ENCODE measurements at regions not wholly inside any gene's neighbourhood (a gene's known extent, or its start where the extent isn't known, plus 50 kb on each side); places are given as distances from the start of the nearest gene placed in this dataset.

DNA sequence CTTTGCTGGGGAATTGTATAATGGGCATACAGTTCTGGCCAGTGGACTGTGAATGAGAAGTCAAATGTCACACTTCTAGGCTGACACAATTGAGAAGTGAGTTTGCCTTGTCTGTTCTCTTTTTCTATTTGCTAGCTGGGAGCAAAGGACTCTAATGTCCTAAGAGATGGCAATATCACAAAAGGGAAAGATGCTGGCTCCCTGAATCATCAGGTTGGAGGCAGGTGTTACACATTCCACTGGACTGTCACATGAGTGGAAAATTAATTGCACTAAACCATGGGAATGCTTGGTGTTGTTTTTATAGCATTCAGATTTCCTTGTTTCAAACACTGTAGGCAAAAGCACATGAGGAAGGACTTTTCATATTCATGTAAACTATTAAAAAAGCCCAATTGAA, 388.3 kb downstream of the ADAM29 start:
- no peak for DNase-seq (ENCODE audit: extremely low read depth, low read depth)
- TF ChIP-seq CTCF (IDR thresholded peaks at IDR 0.05; ENCODE audit: low read depth, low read length): no peak

DNA sequence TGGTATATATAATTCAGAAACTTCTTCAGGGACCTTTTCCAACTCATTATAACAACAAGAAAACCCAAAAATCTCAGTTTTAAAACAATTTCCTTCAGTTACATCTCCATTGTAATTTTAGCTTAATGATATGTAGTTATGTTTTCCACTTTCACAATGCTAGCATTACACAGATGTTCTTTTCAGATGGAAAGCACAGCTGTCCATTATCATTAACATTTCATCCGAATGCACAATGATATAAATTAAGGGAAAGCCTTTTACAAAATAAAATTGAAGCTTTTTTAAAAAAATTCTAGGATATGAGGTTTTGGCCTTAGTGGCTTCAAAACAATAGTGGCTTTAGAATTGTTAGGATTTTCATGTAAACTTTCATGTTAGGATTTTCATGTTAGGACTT, 389.2 kb downstream of the ADAM29 start:
- DNase-seq (ENCODE audit: extremely low read depth, low read depth): no peak
- no peak for TF ChIP-seq CTCF (IDR thresholded peaks at IDR 0.05; ENCODE audit: low read depth, low read length)

- TF ChIP-seq CTCF (IDR thresholded peaks at IDR 0.05; ENCODE audit: low read depth, low read length): no peak
- no peak for DNase-seq (ENCODE audit: extremely low read depth, low read depth)
These were observed 390.1 kb downstream of the ADAM29 start for GRCh38 chr4:175308236-175308635.

DNA sequence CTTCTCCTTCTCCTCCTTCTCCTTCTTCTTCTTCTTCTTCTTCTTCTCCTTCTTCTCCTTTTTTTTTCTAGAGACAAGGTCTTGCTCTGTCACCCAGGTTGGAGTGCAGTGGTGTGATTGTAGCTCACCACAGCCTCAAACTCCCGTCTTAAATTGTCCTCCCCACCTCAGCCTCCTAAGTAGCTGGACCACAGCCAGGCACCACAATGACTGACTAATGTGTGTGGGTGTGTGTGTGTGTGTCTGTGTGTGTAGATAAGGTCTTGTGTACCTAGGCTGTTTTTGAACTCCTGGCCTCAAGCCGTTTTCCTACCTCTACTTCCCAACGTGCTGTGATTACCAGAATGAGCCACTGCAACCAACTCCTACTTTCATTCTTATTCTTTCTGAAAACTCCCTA, 390.9 kb downstream of the ADAM29 start:
- no peak for TF ChIP-seq CTCF (IDR thresholded peaks at IDR 0.05; ENCODE audit: low read depth, low read length)
- no peak for DNase-seq (ENCODE audit: extremely low read depth, low read depth)

DNA sequence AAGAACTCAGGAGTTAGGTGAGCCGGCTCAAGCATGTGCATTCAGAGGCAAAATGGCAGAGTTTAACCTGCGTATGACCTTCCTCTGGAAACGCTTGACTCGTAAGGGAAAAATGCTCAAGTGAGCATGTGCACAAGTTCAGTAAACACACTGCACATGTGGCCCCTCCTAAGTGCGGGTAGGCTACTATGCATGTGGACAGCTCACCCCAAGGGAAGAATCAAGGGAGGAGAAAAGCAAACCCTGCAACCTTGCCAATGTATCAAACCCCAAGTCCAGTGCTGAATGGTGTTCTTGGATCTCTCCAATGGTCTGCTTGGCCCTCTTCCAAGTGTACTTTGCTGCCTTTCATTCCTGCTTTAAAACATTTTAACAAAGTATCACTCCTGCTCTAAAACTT, 407.1 kb downstream of the ADAM29 start:
- no peak for TF ChIP-seq CTCF (IDR thresholded peaks at IDR 0.05; ENCODE audit: low read depth, low read length)
- DNase-seq (ENCODE audit: extremely low read depth, low read depth): no peak

- DNase-seq (ENCODE audit: extremely low read depth, low read depth): no peak
- no peak for TF ChIP-seq CTCF (IDR thresholded peaks at IDR 0.05; ENCODE audit: low read depth, low read length)
These were observed 408.6 kb downstream of the ADAM29 start for GRCh38 chr4:175326796-175327195.

DNA sequence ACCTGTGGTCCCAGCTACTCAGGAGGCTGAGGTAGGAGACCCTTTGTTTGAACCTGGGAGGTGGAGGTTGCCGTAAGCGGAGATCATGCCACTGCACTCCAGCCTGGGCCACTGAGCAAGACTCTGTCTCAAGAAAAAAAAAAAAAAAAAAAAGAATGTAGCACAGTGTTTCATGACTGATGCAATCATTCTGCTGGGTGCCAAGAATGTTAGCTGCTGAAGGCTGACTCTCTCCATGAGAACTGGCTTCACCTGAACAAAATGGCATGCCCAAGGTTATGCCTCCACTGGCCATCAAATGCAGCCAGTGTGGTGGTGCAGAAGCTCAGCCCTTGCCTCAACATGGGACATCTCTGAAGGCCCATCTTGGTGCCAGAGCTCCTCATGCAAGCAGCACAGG, 412.1 kb downstream of the ADAM29 start:
- no peak for TF ChIP-seq CTCF (IDR thresholded peaks at IDR 0.05; ENCODE audit: low read depth, low read length)
- no peak for DNase-seq (ENCODE audit: extremely low read depth, low read depth)

All from AG09319 (cell line).